A549 (cell line): ENCODE measurements at regions not wholly inside any gene's neighbourhood (a gene's known extent, or its start where the extent isn't known, plus 50 kb on each side); places are given as distances from the start of the nearest gene placed in this dataset.

Experiments
- HOXB13 ChIP-seq: fragments of 250-450 bp; sonication (Bioruptor Pico); IDR thresholded peaks from 2 replicates; pipeline ENCODE4 v1.5.0; 2020; ENCODE audit warnings: low read depth, mild to moderate bottlenecking, moderate library complexity
- TF ChIP-seq, protein P1 (sequence below): fragments of >200 bp; sonication (Bioruptor Twin); formaldehyde crosslinking; IDR thresholded peaks from 3 replicates; pipeline ENCODE4 v1.5.1; 2016
- TF ChIP-seq, protein P2 (sequence below): fragments of 200-600 bp; sonication (generic); IDR thresholded peaks from 2 replicates; pipeline ENCODE4 v1.6.1; 2016; ENCODE audit warnings: antibody characterized with exemption, mild to moderate bottlenecking, moderate library complexity

DNA sequence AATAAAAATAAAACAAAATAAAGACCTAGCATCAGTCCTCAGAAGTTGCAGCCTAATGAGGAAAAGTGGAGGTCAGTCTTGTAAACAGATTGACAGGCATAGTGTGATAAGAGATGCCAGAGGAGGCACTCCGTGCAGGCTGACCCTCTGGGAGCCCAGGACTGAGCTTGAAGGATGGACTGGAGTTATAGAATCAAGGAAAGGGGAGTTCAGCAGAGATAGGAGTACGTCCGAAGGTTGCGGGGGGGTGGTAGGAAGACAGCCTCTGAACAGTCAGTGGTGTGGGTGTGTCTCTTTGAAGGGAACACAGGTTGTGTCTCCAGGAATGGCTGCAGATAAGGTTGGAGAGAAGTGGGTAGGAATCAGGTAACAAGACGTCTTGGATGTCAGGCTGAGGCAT is 126.1 kb upstream of the CPEB4 start:
- TF ChIP-seq, protein P1, sequence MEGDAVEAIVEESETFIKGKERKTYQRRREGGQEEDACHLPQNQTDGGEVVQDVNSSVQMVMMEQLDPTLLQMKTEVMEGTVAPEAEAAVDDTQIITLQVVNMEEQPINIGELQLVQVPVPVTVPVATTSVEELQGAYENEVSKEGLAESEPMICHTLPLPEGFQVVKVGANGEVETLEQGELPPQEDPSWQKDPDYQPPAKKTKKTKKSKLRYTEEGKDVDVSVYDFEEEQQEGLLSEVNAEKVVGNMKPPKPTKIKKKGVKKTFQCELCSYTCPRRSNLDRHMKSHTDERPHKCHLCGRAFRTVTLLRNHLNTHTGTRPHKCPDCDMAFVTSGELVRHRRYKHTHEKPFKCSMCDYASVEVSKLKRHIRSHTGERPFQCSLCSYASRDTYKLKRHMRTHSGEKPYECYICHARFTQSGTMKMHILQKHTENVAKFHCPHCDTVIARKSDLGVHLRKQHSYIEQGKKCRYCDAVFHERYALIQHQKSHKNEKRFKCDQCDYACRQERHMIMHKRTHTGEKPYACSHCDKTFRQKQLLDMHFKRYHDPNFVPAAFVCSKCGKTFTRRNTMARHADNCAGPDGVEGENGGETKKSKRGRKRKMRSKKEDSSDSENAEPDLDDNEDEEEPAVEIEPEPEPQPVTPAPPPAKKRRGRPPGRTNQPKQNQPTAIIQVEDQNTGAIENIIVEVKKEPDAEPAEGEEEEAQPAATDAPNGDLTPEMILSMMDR: no peak
- TF ChIP-seq, protein P2, sequence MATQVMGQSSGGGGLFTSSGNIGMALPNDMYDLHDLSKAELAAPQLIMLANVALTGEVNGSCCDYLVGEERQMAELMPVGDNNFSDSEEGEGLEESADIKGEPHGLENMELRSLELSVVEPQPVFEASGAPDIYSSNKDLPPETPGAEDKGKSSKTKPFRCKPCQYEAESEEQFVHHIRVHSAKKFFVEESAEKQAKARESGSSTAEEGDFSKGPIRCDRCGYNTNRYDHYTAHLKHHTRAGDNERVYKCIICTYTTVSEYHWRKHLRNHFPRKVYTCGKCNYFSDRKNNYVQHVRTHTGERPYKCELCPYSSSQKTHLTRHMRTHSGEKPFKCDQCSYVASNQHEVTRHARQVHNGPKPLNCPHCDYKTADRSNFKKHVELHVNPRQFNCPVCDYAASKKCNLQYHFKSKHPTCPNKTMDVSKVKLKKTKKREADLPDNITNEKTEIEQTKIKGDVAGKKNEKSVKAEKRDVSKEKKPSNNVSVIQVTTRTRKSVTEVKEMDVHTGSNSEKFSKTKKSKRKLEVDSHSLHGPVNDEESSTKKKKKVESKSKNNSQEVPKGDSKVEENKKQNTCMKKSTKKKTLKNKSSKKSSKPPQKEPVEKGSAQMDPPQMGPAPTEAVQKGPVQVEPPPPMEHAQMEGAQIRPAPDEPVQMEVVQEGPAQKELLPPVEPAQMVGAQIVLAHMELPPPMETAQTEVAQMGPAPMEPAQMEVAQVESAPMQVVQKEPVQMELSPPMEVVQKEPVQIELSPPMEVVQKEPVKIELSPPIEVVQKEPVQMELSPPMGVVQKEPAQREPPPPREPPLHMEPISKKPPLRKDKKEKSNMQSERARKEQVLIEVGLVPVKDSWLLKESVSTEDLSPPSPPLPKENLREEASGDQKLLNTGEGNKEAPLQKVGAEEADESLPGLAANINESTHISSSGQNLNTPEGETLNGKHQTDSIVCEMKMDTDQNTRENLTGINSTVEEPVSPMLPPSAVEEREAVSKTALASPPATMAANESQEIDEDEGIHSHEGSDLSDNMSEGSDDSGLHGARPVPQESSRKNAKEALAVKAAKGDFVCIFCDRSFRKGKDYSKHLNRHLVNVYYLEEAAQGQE: no peak
- TF ChIP-seq HOXB13 (CRISPR knock-in tag): no peak
